AG09319 (cell line): ENCODE measurements at regions not wholly inside any gene's neighbourhood (a gene's known extent, or its start where the extent isn't known, plus 50 kb on each side); places are given as distances from the start of the nearest gene placed in this dataset.
"Not testable (repeated sequence)": the region's sequence is repeated elsewhere in the genome, so short reads cannot be mapped to it uniquely, and the experiment has no call there.

Experiments used
- DNase-seq: peaks from one replicate; pipeline ENCODE4 v3.0.0-alpha.2; 2010; ENCODE audit warnings: low read depth; ENCODE audit errors: extremely low read depth
- TF ChIP-seq, protein P1 (sequence below): IDR thresholded peaks from 2 replicates; pipeline ENCODE4 v1.5.1; 2011; ENCODE audit warnings: low read depth, mild to moderate bottlenecking, inconsistent platforms, low read length, moderate library complexity

DNA sequence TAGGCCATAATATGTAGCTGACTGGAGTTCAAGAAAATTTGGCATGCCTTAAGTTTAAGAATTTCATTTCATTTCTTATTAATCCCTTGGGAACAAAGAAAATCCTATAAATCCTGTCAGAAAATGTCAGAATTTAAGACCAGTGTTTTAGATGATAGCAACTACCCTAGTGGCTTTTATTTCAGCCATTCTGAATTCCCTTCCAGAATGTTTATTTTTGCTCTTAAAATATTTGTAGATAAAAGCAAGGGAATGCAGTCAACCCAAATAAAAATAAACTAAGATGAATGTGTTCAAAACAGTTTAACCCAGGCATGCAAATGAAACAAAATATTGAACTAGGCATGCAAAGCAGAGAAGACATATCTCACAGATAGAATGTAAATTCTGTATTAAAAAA, 356.9 kb upstream of the LRRC4C start:
- TF ChIP-seq, protein P1, sequence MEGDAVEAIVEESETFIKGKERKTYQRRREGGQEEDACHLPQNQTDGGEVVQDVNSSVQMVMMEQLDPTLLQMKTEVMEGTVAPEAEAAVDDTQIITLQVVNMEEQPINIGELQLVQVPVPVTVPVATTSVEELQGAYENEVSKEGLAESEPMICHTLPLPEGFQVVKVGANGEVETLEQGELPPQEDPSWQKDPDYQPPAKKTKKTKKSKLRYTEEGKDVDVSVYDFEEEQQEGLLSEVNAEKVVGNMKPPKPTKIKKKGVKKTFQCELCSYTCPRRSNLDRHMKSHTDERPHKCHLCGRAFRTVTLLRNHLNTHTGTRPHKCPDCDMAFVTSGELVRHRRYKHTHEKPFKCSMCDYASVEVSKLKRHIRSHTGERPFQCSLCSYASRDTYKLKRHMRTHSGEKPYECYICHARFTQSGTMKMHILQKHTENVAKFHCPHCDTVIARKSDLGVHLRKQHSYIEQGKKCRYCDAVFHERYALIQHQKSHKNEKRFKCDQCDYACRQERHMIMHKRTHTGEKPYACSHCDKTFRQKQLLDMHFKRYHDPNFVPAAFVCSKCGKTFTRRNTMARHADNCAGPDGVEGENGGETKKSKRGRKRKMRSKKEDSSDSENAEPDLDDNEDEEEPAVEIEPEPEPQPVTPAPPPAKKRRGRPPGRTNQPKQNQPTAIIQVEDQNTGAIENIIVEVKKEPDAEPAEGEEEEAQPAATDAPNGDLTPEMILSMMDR = no peak
- DNase-seq = no peak

DNA sequence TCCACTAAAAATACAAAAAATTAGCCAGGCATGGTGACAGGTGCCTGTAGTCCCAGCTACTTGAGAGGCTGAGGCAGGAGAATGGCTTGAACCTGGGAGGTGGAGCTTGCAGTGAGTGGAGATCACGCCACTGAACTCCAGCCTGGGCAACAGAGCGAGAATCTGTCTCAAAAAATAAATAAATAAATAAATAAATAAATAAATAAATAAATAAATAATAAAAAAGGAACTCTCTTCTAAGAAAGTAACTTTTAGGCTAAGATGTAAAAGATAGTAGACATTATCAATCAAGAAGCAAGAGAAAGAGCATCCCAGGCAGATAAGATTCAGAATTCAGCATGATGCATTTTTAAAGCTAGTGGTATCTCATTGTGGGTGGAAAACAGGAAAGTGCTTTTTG, 364.8 kb upstream of the LRRC4C start:
- DNase-seq = not testable (repeated sequence)

DNA sequence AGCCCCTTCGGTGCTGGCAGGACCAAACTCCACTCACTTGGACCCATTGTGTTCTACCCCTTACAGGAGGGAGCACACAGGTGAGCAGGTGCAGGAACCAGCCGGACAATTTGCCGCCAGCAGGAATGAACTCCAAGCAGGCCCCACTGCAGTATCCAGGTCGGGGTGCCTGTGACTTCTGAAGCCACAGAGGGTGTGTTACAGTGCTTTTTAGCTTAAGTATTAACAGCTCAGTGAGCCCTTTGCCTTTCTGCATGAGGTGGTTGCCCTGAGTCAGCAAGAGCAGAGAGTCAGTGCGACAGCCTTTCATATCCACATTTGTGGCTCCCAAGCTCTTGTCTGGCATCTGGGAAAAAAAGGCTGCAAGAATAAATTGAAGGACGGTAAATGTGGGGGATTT, 366.6 kb upstream of the LRRC4C start:
- TF ChIP-seq, protein P1 = no peak
- no peak for DNase-seq

DNA sequence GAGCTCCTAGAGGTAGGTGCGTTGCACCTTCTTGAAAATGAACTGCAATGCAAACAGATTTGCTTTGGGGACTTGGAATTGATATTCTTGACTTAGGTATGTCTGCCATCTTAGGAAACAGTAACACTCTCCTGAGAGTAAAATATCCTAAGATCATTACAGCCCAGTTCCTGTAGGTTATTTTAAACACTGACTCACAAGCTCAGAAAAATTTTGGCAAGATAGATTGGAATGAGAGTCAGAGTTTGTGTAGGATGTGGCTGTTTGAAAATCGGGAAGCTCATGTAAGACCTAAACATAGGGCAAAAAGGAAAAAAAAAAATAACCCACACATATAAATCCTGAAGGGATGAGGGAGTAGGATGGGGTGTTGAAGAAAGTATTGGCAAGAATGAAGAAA, 377.0 kb upstream of the LRRC4C start:
- no peak for DNase-seq
- TF ChIP-seq, protein P1 = no peak

DNA sequence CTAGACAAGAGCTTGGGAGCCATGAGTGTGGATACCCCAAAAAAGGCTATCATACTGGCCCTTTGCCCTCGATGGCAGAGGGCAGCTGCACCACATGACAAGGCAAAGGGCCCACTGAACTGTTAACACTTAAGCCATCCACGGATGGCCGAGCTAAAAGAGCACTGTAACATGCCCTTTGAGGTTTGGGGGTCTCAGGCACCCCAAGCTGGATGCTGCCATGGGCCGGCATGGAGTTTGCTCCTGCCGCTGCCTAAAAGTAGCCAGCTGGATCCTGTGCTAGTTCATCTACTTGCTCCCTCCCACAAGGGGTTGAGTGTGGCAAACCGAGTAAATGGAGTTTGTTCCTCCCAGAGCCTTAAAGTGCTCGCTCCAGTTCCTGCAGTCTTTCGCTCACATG, 383.2 kb upstream of the LRRC4C start:
- TF ChIP-seq, protein P1 = no peak
- DNase-seq = no peak

DNA sequence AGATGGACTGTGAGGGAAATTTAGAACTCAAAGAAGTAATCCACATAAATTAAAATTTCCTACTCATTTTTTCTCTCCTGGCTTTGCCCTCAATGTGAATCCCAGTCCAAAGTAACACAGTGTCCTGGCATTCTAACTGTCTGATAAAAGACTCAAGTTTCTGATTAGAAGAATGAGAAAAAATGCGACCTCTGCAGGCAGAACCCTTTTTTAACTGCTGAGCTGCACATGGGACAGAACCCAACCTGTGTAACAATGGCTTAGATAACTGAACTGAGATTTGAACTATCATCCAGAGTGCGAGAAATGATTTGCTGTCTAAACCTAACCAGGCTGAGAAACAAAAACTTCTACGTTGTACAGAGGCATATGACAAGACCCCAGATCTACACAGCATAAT, 385.6 kb upstream of the LRRC4C start:
- no peak for DNase-seq

DNA sequence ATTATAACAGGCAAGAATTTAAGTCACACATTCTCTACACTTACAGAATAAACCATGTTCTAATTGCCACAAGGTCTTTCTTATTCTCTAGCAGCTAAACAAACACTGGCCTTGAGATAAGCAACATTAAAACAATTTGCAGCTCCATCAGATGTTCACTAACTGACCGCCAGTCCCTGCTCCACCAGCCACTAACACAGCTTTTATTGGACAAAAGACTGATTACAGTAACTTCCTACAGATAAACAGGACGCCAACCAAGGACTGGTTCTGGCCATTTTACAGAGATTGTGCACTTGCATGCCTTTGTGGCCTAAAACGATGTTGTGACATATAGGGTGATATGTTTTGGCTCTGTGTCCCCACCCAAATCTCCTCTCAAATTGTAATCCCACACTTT, 388.9 kb upstream of the LRRC4C start:
- DNase-seq = no peak
- TF ChIP-seq, protein P1 = no peak

More for the DNA sequence above, 385.6 kb upstream of the LRRC4C start:
- TF ChIP-seq, protein P1 = no peak

DNA sequence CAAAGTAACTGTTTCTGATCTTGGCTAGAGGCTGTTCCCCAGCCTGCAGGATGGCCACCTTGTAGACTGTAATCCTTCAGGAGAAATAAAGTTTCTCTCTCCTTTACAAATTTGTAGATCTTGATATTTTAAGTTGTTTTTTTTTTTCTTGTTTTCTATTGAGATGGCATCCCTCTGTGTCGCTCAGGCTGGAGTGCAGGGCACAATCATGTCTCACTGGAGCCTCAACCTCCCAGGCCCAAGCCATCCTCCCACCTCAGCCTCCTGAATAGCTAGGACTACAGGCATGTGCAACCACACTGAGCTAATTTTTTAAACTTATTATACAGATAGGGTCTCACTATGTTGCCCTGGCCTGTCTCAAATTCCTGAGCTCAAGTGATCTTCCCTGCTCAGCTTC, 389.8 kb upstream of the LRRC4C start:
- no peak for DNase-seq
- TF ChIP-seq, protein P1 = no peak
